ENCODE measurements at regions not wholly inside any gene's neighbourhood (a gene's known extent, or its start where the extent isn't known, plus 50 kb on each side); places are given as distances from the start of the nearest gene placed in this dataset.

DNA sequence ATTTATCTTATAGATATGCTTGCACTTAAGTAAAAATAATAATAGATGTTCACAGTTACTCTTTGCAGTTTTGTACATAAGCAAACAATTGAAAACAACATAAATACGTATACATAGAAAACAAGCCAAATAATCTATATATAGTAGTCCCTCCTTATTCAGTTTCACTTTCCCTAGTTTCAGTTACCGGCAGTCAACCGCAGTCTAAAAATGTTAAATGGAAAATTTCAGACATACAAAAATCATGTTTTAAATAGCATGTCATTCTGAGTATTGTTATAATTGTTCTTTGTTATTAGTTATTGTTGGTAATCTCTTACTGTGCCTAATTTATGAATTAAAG is 262.0 kb downstream of the CGGBP1 start:
- TF ChIP-seq, protein P1, sequence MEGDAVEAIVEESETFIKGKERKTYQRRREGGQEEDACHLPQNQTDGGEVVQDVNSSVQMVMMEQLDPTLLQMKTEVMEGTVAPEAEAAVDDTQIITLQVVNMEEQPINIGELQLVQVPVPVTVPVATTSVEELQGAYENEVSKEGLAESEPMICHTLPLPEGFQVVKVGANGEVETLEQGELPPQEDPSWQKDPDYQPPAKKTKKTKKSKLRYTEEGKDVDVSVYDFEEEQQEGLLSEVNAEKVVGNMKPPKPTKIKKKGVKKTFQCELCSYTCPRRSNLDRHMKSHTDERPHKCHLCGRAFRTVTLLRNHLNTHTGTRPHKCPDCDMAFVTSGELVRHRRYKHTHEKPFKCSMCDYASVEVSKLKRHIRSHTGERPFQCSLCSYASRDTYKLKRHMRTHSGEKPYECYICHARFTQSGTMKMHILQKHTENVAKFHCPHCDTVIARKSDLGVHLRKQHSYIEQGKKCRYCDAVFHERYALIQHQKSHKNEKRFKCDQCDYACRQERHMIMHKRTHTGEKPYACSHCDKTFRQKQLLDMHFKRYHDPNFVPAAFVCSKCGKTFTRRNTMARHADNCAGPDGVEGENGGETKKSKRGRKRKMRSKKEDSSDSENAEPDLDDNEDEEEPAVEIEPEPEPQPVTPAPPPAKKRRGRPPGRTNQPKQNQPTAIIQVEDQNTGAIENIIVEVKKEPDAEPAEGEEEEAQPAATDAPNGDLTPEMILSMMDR (IDR thresholded peaks at IDR 0.05; ENCODE audit: low read depth, low read length, missing input control) = no peak
- TF ChIP-seq TAF1 (conservative IDR thresholded peaks at IDR 0.05) = no peak
- no peak for TF ChIP-seq YY1 (IDR thresholded peaks at IDR 0.05)
- TF ChIP-seq HNF4G (IDR thresholded peaks at IDR 0.05) = no peak
- TF ChIP-seq, protein P2, sequence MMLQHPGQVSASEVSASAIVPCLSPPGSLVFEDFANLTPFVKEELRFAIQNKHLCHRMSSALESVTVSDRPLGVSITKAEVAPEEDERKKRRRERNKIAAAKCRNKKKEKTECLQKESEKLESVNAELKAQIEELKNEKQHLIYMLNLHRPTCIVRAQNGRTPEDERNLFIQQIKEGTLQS (IDR thresholded peaks at IDR 0.05) = no peak

Measured in liver (tissue), 3 donors.